K562 (cell line): ENCODE measurements at regions not wholly inside any gene's neighbourhood (a gene's known extent, or its start where the extent isn't known, plus 50 kb on each side); places are given as distances from the start of the nearest gene placed in this dataset.

Source experiments
- ATAC-seq: fragments of 200-7000 bp; cut with Tn5 transposase; 3 replicates; pipeline ENCODE4 v1.9.1; 2020; ENCODE audit warnings: moderate library complexity
- BruUV-seq: library from RNA; stranded (reverse); fragments of 400-500 nt; replicated peaks from 2 replicates; lab custom pipeline; 2021; lab: Mats Ljungman, UMichigan
- CTCF ChIA-PET: fragments of 300-600 bp; formaldehyde crosslinking; extraction: SDS; loops from one replicate; lab custom pipeline; 2021; ENCODE audit warnings: low intra/inter-chr PET ratio; lab: Yijun Ruan, JAX
- POLR2A ChIA-PET: fragments of 300-600, 350-650 bp; sonication (Branson Sonifier 250); formaldehyde crosslinking; extraction: SDS; loops from one replicate; lab custom pipeline; 2021; ENCODE audit warnings: antibody characterized with exemption, inconsistent platforms; lab: Yijun Ruan, JAX
- DNase-seq, 4 experiments: peaks; one replicate each; pipeline versions ENCODE4 v3.0.0 to v3.0.0-alpha.2; 2011 to 2018; ENCODE audit warnings: low spot score in 3 of 4, mixed read lengths in 3 of 4; ENCODE audit errors: extremely low read depth in 1 of 4
- FAIRE-seq: peaks from 2 replicates; lab custom pipeline; 2011; peaks lifted over from hg19 to GRCh38; lab: Jason Lieb, UNC
- H2AFZ ChIP-seq: 2 replicates; pipeline ENCODE4 v1.6.0; 2011; ENCODE audit warnings: low read depth, low read length, control low read depth, inconsistent platforms
- H3K27ac ChIP-seq: fragments of 200-600 bp; 3 replicates; pipeline ENCODE4 v1.8.0; 2011; ENCODE audit warnings: low read depth, mild to moderate bottlenecking, control low read depth, inconsistent platforms, low read length, moderate library complexity, mixed read lengths; ENCODE audit errors: extremely low read depth
- H3K27me3 ChIP-seq, 2 experiments: fragments of 300-600 bp in 1 of 2; 2 replicates in 1 of 2; 3 replicates in 1 of 2; pipeline versions ENCODE4 v1.6.0 to v1.8.0; 2011; ENCODE audit warnings: inconsistent platforms in 2 of 2, low read length in 2 of 2, mild to moderate bottlenecking in 1 of 2, mixed read lengths in 1 of 2, moderate library complexity in 1 of 2; ENCODE audit not compliant: control insufficient read depth in 2 of 2, insufficient read depth in 2 of 2
- H3K36me3 ChIP-seq: fragments of 300-600 bp; 3 replicates; pipeline ENCODE4 v1.8.0; 2011; ENCODE audit warnings: mild to moderate bottlenecking, low read length, inconsistent platforms; ENCODE audit not compliant: control insufficient read depth, insufficient read depth
- H3K4me1 ChIP-seq, 2 experiments: fragments of 200-600 bp in 1 of 2; replicated peaks in 1 of 2; 2 replicates in 1 of 2; 3 replicates in 1 of 2; pipeline versions ENCODE4 v1.5.1 to v1.8.0; 2011; ENCODE audit warnings: inconsistent platforms in 2 of 2, low read length in 2 of 2, mild to moderate bottlenecking in 1 of 2, mixed read lengths in 1 of 2, moderate library complexity in 1 of 2; ENCODE audit not compliant: control insufficient read depth in 2 of 2, insufficient read depth in 2 of 2
- H3K4me2 ChIP-seq: 2 replicates; pipeline ENCODE4 v1.6.1; 2011; ENCODE audit warnings: low read length, control low read depth, inconsistent platforms, mixed read lengths; ENCODE audit not compliant: insufficient read depth
- H3K4me3 ChIP-seq: fragments of 200-600 bp; sonication (generic), shearing (Covaris generic); 2 replicates; pipeline ENCODE4 v1.5.1; 2016; ENCODE audit warnings: control low read depth, inconsistent platforms
- H3K79me2 ChIP-seq: fragments of 200-600 bp; 3 replicates; pipeline ENCODE4 v1.8.0; 2011; ENCODE audit warnings: low read length, inconsistent platforms; ENCODE audit not compliant: control insufficient read depth, insufficient read depth
- H3K9ac ChIP-seq, 2 experiments: 2 replicates each; pipeline versions ENCODE4 v1.6.0 to v1.6.1; 2011; ENCODE audit warnings: low read depth in 2 of 2, low read length in 2 of 2, control low read depth in 1 of 2, inconsistent platforms in 1 of 2, mild to moderate bottlenecking in 1 of 2, mixed read lengths in 1 of 2; ENCODE audit not compliant: insufficient read depth in 1 of 2
- H3K9me1 ChIP-seq: one replicate; pipeline ENCODE4 v1.6.0; 2011; ENCODE audit warnings: inconsistent platforms, mild to moderate bottlenecking, low read length, moderate library complexity; ENCODE audit not compliant: control insufficient read depth, insufficient read depth
- H3K9me3 ChIP-seq: replicated peaks from 2 replicates; pipeline ENCODE4 v1.5.1; 2011; ENCODE audit warnings: low read depth, low read length, inconsistent platforms; ENCODE audit not compliant: control insufficient read depth, insufficient read depth
- H4K20me1 ChIP-seq: replicated peaks from 2 replicates; pipeline ENCODE4 v1.6.1; 2011; ENCODE audit warnings: low read length, inconsistent platforms, mixed read lengths; ENCODE audit not compliant: control insufficient read depth, insufficient read depth
- CREB1 ChIP-seq, 2 experiments: sonication (generic) in 1 of 2; formaldehyde crosslinking in 1 of 2; IDR thresholded peaks; 2 replicates each; pipeline versions ENCODE4 v1.6.1 to v1.8.0; 2012 to 2022; ENCODE audit warnings: inconsistent platforms in 1 of 2, mild to moderate bottlenecking in 1 of 2, missing genetic modification reagents in 1 of 2, moderate library complexity in 1 of 2
- KLF6 ChIP-seq: fragments of 250-450 bp; sonication (Bioruptor Pico); IDR thresholded peaks from 2 replicates; pipeline ENCODE4 v1.4.0; 2020; ENCODE audit warnings: mild to moderate bottlenecking, moderate library complexity, borderline replicate concordance
- MAX ChIP-seq: sonication (generic); formaldehyde crosslinking; IDR thresholded peaks from 2 replicates; pipeline ENCODE4 v1.9.0; 2022; ENCODE audit warnings: mild to moderate bottlenecking, missing genetic modification reagents
- MIER1 ChIP-seq: fragments of 450-650 bp; IDR thresholded peaks from 2 replicates; pipeline ENCODE4 v1.6.1; 2016; ENCODE audit warnings: antibody characterized with exemption, mild to moderate bottlenecking, low read depth
- NEUROD1 ChIP-seq: fragments of 150-350 bp; IDR thresholded peaks from 2 replicates; pipeline ENCODE4 v1.6.1; 2014; ENCODE audit warnings: borderline replicate concordance, low read length, low read depth; ENCODE audit not compliant: partially characterized antibody
- OTX1 ChIP-seq: fragments of 450-650 bp; formaldehyde crosslinking; IDR thresholded peaks from 2 replicates; pipeline ENCODE4 v1.4.0; 2022; ENCODE audit warnings: mild to moderate bottlenecking
- PRPF4 ChIP-seq: fragments of 200-400 bp; formaldehyde crosslinking; IDR thresholded peaks from one replicate; pipeline ENCODE4 v1.6.1; 2017; ENCODE audit warnings: low read length, low read depth, mild to moderate bottlenecking; ENCODE audit not compliant: insufficient read depth, poor library complexity, severe bottlenecking
- PYGO2 ChIP-seq: fragments of 450-650 bp; IDR thresholded peaks from 2 replicates; pipeline ENCODE4 v1.6.1; 2016; ENCODE audit warnings: mild to moderate bottlenecking, missing genetic modification characterization, moderate library complexity, missing compliant biosample characterization
- RAD51 ChIP-seq: fragments of 450-650 bp; IDR thresholded peaks from 2 replicates; pipeline ENCODE4 v1.7.1; 2016; ENCODE audit warnings: low read depth, mild to moderate bottlenecking, borderline replicate concordance
- SFPQ ChIP-seq: fragments of 200-400 bp; formaldehyde crosslinking; IDR thresholded peaks from 2 replicates; pipeline ENCODE4 v1.6.1; 2017; ENCODE audit warnings: mild to moderate bottlenecking, low read depth, low read length, moderate library complexity
- SMAD2 ChIP-seq: fragments of 150-350 bp; IDR thresholded peaks from 2 replicates; pipeline ENCODE4 v1.6.1; 2014; ENCODE audit warnings: low read depth, mild to moderate bottlenecking, low read length
- TARDBP ChIP-seq: fragments of 450-650 bp; IDR thresholded peaks from 2 replicates; pipeline ENCODE4 v1.6.1; 2016
- THAP12 ChIP-seq: fragments of 250-450 bp; sonication (Bioruptor Pico); IDR thresholded peaks from 2 replicates; pipeline ENCODE4 v1.9.0; 2021; ENCODE audit warnings: mild to moderate bottlenecking, inconsistent platforms
- ZNF23 ChIP-seq: fragments of 250-450 bp; sonication (Bioruptor Pico); IDR thresholded peaks from 2 replicates; pipeline ENCODE4 v1.4.0; 2020; ENCODE audit warnings: mild to moderate bottlenecking
- ZNF280A ChIP-seq: fragments of 450-650 bp; IDR thresholded peaks from 2 replicates; pipeline ENCODE4 v1.6.1; 2018; ENCODE audit warnings: mild to moderate bottlenecking, low read depth; ENCODE audit not compliant: partially characterized antibody
- ZNF584 ChIP-seq: fragments of 200-800 bp; sonication (Bioruptor generic); IDR thresholded peaks from 2 replicates; pipeline ENCODE4 v1.6.1; 2016; ENCODE audit warnings: low read depth, mild to moderate bottlenecking, missing genetic modification characterization, missing compliant biosample characterization
- in situ Hi-C: fragments of 300-500 bp; cut with MboI; formaldehyde crosslinking; loops from 4 replicates; pipeline ENCODE4 v1.15.0; 2018; ENCODE audit warnings: inconsistent platforms, mixed read lengths
- intact Hi-C: fragments of 100-400 bp; cut with micrococcal nuclease; formaldehyde crosslinking; loops from 2 replicates; pipeline ENCODE4 v1.14.2; 2022

- TF ChIP-seq THAP12 (CRISPR knock-in tag), result no peak
- no peak for TF ChIP-seq OTX1 (CRISPR knock-in tag)
- TF ChIP-seq NEUROD1, result no peak
- TF ChIP-seq, all 486 proteins: peak for 0
Observed at GRCh38 chr10:37584643-37585042, 272.8 kb downstream of the ZNF248 start (continued).

- Histone ChIP-seq H4K20me1 (no peaks in the 10 kb centered on the region), H3K27me3 (no peaks in the 10 kb centered on the region), H3K27ac (no peak overlapping the region), H3K9me3 (no peaks in the 10 kb centered on the region), H3K9ac (no peak overlapping the region), H3K9me1 (no peaks in the 10 kb centered on the region), H3K79me2 (no peaks in the 10 kb centered on the region), H3K4me1 (no peaks in the 10 kb centered on the region), H3K36me3 (no peaks in the 10 kb centered on the region), H3K4me3 (no peak overlapping the region), H2AFZ (no peak overlapping the region), H3K4me2 (no peak overlapping the region)
- POLR2A ChIA-PET, result no interaction called here
- no peak for DNase-seq
- ATAC-seq, result no peak
- CTCF ChIA-PET, result interaction anchor here (0.6 kb wide), 1 partner anchor 108 kb away, joined by 3 read pairs; no protein-coding TSS in a partner anchor
- in situ Hi-C loops (loop anchor here (10.0 kb wide), 1 partner anchor 97 kb away; no protein-coding TSS in a partner anchor), intact Hi-C loops (no loop called here)
- no peak for FAIRE-seq
- no TSS peak for BruUV-seq
- no peak for TF ChIP-seq ZNF23 (CRISPR knock-in tag)
- no peak for TF ChIP-seq PYGO2 (tag)
- no peak for TF ChIP-seq SMAD2
- TF ChIP-seq MIER1, result no peak
- TF ChIP-seq TARDBP, result no peak
- TF ChIP-seq ZNF280A, result no peak
- TF ChIP-seq MAX, result no peak
- no peak for TF ChIP-seq KLF6 (CRISPR knock-in tag)
- no peak for TF ChIP-seq RAD51
- TF ChIP-seq CREB1 (IDR thresholded peaks at IDR 0.05), result no peak
- no peak for TF ChIP-seq CREB1 (CRISPR knock-in tag; IDR thresholded peaks at IDR 0.05)
- no peak for TF ChIP-seq SFPQ
- TF ChIP-seq PRPF4, result no peak
- no peak for TF ChIP-seq ZNF584 (CRISPR knock-in tag)
Observed at GRCh38 chr10:37582237-37582636, 275.2 kb downstream of the ZNF248 start.
